ENCODE measurements at regions not wholly inside any gene's neighbourhood (a gene's known extent, or its start where the extent isn't known, plus 50 kb on each side); places are given as distances from the start of the nearest gene placed in this dataset.

DNA sequence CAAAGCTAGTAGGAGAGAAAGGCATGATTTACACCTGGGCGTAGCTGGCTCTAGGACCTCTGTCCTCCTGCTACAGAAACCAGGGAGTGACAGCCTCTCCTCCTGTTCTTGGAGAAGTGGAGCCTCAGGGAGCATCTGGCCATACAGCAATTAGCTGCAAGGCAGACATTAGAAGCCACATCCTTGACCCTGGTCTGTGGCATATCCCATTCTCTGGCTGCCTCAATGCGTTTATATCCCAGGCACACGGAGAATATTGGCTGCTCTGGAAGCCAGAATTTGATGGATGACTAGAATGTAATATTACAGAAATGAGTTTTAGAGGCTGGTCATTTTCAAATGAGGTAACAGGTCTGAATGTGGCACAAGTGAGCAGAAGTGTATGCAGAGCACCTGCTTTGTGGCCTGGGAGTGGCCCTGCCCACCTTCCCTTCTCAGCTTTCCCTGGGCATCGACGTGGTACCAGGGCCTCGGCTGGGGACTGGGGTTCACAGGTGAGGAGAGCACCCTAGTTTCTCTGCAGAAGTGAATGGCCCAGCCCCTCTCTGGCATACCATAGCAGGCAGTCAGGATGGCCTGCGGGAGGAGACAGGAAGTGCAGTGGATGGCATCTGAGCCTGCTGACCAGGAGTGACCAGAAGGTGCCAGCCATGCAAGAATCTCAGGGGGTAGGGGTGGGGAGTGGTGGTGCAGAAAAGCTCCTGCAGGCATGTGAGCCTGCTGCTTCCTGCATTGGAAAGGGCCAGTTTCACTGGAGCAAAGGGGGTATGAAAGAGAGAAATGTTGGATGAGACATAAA lies 367.2 kb upstream of the ZNF32 start:
- Mint-ChIP-seq H3K4me1 (ENCODE audit: low read depth) (peaks cover 2% of the 10 kb centered on the region), H3K27ac (no peak overlapping the region), H3K27me3 (no peaks in the 10 kb centered on the region), H3K36me3 (no peaks in the 10 kb centered on the region), H3K9me3 (ENCODE audit: low read depth) (no peaks in the 10 kb centered on the region), H3K4me3 (no peak overlapping the region)

DNA sequence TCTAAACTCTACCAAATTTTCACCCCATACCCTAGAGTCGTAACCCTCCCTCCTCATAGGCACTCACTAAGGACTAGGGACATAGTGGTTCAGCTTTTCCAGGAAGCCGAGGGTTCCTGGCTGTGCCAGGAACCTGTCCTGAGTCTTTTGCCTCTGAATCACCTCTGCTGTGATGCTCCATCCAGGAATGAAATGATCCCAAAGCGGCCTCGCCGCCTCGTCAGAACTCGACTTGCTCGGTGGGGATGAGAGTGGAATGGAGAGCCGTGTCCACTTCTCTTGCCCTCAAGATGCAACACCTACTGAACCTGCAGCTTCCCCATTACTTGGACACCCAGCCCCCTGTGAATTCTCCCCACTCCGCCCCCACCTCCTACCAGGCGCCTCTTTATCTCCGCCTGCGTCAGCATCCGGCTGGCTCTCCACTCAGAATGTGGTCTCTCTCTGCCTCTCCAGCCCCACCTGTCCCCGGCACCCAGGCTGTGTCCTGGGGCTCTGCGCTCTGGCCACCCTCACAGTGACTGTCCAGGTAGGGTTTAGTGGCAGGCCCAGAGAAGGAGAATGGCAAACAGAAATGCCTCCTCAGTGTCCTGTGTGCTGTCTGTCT lies 366.1 kb upstream of the ZNF32 start:
- H3K27ac Mint-ChIP-seq, result no peak overlapping the region

DNA sequence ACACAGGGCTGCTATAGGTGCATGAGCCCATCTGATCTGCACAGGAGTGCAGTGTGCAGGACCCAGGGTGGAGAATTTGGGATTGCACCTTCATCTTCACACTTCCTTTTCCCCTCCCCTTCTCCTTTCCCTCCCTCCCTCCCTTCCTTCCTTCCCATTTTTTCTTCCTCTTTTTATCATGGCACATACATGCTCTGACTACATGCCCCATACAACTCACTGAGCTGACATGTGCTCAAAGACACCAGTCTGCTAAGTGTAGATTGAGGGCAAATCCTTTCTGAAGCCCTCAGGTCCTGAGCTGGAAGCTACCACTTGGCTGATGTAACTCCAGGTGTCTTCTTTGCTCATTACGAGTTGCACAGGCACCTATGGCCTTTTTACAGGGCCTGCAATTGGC lies 365.3 kb upstream of the ZNF32 start:
- no peaks in the 10 kb centered on the region for H3K36me3 Mint-ChIP-seq
- no peak overlapping the region for H3K4me3 Mint-ChIP-seq
- H3K27ac Mint-ChIP-seq, result no peak overlapping the region
- no peaks in the 10 kb centered on the region for H3K9me3 Mint-ChIP-seq (ENCODE audit: low read depth)
- peaks cover 2% of the 10 kb centered on the region for H3K4me1 Mint-ChIP-seq (ENCODE audit: low read depth)
- no peaks in the 10 kb centered on the region for H3K27me3 Mint-ChIP-seq

More for the DNA sequence above, 366.1 kb upstream of the ZNF32 start:
- H3K9me3 Mint-ChIP-seq (ENCODE audit: low read depth), result no peaks in the 10 kb centered on the region
- no peak overlapping the region for H3K4me3 Mint-ChIP-seq
- no peaks in the 10 kb centered on the region for H3K27me3 Mint-ChIP-seq
- H3K4me1 Mint-ChIP-seq (ENCODE audit: low read depth), result peaks cover 2% of the 10 kb centered on the region
- H3K36me3 Mint-ChIP-seq, result no peaks in the 10 kb centered on the region

DNA sequence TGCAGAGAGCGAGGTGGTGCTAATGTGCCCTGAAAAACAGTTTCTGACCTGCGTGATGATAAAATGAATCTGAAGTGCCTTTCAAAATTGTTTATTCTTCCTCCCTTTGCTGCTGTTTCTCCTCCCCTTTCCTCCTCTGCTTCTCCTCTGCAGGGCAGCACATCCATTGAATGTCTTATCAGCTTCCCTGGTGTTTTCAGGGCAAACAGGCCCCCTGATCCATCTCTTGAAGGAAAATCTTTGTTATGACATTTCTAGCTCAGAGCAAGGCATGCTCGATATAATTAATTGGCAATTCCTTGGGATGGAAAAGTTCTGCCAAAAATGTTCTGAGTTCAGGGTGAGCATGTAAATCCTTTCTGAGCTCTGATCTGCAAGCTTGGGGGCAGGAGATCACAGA lies 364.2 kb upstream of the ZNF32 start:
- Mint-ChIP-seq H3K36me3 (no peaks in the 10 kb centered on the region), H3K27me3 (peaks cover 2% of the 10 kb centered on the region), H3K4me3 (no peak overlapping the region), H3K9me3 (ENCODE audit: low read depth) (no peaks in the 10 kb centered on the region), H3K27ac (peak overlapping the region; percentile 13), H3K4me1 (ENCODE audit: low read depth) (peaks cover 2% of the 10 kb centered on the region)

DNA sequence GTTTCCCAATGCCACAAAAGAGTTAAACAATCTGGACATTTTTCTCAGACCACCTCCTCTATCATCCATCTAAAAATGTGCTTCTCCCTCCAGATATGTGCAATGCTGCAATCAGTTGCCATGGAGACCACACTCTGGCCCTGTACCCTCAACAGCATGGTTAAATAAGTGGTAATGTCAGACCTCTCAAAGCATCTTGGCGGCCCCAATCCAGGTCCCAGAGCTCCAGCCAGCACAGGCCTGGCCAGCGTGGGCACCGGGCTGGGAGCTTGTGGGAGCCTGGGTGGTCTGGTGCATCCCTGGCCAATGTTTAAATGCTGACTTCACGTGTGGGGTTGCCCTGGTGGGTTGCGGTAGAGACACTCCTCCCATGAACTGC lies 362.9 kb upstream of the ZNF32 start:
- Mint-ChIP-seq H3K4me1 (ENCODE audit: low read depth) (peaks cover 2% of the 10 kb centered on the region), H3K27ac (no peak overlapping the region), H3K27me3 (peaks cover 5% of the 10 kb centered on the region), H3K9me3 (ENCODE audit: low read depth) (no peaks in the 10 kb centered on the region), H3K36me3 (no peaks in the 10 kb centered on the region), H3K4me3 (no peak overlapping the region)

DNA sequence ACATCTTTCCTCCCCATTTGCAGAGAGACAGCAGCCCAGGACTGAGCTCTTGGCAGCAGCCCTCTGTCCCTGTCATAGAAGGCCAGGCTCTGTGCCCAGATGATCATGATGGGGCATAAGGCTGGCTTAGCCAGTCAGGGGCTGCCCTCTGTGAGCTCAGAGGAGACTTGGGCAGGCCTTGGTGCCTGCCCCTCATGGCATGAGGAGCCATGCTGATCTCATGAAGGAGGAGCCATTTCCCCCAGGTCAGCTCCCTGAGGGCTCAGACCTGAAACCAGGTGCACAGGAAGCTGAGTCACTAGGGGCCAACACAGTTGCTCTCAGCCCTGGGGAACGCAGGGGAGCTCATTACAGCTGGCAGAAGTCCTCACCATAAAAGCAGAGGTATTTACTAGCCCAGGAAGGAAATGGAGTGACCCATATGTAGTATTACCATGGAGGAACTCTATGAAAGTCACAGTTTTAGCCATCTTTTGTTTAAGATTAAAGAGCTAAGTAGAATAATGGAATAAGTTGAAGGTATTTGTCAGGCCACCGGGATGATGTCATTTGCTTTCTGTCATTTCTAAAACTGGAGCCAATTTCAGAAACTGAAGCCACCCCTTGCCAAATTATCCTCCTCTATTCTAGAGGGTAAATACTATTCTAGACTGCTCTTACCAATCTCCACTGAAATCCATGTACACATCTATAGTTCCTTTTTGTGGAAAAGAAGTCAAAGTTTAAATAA lies 362.4 kb upstream of the ZNF32 start:
- Mint-ChIP-seq H3K27me3 (peaks cover 6% of the 10 kb centered on the region), H3K36me3 (no peaks in the 10 kb centered on the region), H3K4me1 (ENCODE audit: low read depth) (peaks cover 2% of the 10 kb centered on the region), H3K27ac (no peak overlapping the region), H3K4me3 (no peak overlapping the region), H3K9me3 (ENCODE audit: low read depth) (no peaks in the 10 kb centered on the region)

DNA sequence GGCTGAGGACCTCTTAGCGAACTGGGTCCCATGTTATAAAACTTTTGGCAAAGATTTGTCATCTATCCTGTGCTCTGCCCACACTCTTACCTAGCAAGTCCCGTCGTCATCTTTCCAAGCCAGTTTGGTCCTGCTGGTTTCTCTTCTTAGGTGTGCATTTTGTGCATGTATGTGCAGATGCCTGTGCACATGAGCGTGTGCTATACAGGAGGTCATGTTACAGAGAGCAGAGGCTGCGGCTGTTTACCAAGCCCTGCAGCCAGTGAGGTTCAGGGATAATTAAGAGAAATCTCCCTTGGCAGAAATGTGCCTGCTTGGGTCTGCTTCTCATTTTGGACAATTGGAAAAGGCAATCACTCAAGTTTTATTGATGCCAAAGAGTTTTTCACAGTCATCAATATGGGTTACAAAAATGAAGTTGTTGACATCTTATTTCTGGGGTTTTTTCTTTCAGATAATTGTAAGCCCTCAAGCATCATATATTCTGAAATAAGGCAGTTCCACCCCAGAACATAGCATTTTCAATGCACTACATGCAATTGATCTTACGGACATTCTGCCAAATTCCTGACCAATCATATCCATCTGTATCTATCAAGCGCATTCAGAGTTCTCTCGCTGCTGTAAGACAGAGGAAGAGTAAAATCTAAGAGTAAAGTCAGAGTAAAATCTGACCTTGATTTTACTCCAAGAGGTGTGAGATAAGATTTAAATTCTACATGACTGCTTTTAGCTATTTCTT lies 361.4 kb upstream of the ZNF32 start:
- Mint-ChIP-seq H3K9me3 (ENCODE audit: low read depth) (no peaks in the 10 kb centered on the region), H3K36me3 (no peaks in the 10 kb centered on the region), H3K27me3 (peaks cover 6% of the 10 kb centered on the region), H3K4me3 (no peak overlapping the region), H3K4me1 (ENCODE audit: low read depth) (peaks cover 2% of the 10 kb centered on the region), H3K27ac (no peak overlapping the region)

DNA sequence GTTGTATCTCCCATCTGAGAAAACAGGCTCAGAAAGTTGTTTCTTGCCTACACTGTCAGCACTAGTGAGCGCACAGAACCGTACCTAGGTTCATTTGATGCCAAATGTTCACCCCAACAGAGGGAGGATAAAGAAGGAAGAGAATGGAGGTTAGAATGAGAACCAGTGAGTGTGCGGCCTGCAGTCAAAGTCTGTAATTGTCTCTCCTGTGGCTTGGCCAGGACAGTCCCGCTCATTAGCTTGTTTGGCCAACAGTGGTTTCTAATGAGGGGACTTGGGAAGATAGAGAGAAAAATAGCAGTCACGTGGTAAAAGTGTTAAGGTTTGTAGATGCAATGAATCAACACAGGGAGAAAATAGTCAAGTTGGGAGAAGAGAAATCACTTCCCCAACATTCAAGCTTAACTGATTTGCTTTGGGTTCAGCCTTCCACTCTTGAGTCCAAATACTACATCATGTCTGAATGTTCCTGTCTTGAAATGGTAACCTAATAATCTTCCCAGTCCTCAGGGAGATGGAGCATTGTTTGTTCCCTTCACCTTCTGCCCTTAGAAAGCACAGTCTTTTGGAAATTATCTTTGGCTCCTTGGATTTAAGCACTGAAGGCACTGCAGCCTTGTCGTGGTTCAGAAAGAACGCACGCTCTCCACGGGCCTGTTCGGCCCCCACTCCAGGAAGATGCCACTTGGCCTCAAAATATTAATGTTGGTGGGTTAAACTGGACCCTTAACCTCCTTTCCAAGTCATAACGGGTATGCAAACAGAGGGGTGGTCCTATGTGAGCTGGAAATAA lies 360.4 kb upstream of the ZNF32 start:
- Mint-ChIP-seq H3K4me1 (ENCODE audit: low read depth) (peaks cover 2% of the 10 kb centered on the region), H3K27ac (no peak overlapping the region), H3K27me3 (peaks cover 6% of the 10 kb centered on the region), H3K4me3 (no peak overlapping the region), H3K9me3 (ENCODE audit: low read depth) (no peaks in the 10 kb centered on the region), H3K36me3 (no peaks in the 10 kb centered on the region)

DNA sequence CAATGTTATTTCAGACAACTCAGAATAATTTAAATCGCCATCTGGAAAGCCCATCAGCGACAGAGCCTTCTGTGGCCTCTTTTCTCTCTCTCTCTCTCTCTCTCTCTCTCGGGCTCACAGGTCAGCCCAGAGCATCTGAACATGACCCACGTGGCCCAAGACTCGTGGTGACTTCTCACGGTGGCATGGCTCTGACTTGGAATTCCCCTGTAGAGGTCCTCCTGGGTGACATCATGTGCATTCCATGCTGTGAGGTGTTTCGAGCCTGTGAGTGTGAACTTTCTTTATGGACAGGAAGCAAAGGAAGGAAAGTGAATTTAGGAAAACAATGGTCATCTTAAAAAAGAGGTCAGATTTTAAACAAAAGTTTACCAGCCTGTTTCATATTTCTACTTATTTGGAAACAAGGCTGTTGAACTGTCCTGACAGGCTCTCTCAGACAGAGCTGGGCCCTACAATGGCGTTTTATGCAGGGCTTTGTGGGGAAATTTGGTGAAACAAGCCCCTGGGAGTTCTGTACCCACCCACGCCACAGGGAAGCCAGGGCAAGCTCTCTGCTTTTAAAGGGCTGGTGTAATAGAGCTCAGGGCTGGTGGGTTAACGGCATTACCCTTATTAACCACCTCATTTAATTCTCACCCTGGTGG lies 359.7 kb upstream of the ZNF32 start:
- no peaks in the 10 kb centered on the region for H3K9me3 Mint-ChIP-seq (ENCODE audit: low read depth)
- H3K27ac Mint-ChIP-seq, result no peak overlapping the region
- peaks cover 2% of the 10 kb centered on the region for H3K4me1 Mint-ChIP-seq (ENCODE audit: low read depth)
- no peak overlapping the region for H3K4me3 Mint-ChIP-seq
- H3K36me3 Mint-ChIP-seq, result no peaks in the 10 kb centered on the region
- peaks cover 6% of the 10 kb centered on the region for H3K27me3 Mint-ChIP-seq

DNA sequence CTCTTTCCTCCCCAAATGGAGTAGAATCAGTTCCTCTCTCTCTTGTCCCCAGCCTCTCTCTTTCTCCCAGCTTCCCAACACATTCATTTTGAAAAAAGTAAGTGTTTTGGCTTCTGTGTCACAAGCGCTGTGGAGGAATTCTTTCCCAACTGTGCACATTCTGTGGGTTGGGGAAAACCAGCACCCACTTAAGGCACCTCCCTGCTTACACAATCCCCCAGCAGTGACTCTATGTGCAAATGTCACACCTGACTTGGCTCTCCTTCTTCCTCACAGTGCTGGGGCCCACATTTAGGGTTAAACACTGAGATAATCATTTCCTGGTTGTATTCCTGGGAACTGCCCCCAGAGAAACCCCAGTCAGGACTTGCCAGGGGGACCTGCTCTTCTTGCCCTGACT lies 358.1 kb upstream of the ZNF32 start:
- H3K27me3 Mint-ChIP-seq, result peaks cover 8% of the 10 kb centered on the region
- no peaks in the 10 kb centered on the region for H3K36me3 Mint-ChIP-seq
- no peak overlapping the region for H3K27ac Mint-ChIP-seq
- no peaks in the 10 kb centered on the region for H3K9me3 Mint-ChIP-seq (ENCODE audit: low read depth)
- no peak overlapping the region for H3K4me3 Mint-ChIP-seq
- peaks cover 2% of the 10 kb centered on the region for H3K4me1 Mint-ChIP-seq (ENCODE audit: low read depth)

DNA sequence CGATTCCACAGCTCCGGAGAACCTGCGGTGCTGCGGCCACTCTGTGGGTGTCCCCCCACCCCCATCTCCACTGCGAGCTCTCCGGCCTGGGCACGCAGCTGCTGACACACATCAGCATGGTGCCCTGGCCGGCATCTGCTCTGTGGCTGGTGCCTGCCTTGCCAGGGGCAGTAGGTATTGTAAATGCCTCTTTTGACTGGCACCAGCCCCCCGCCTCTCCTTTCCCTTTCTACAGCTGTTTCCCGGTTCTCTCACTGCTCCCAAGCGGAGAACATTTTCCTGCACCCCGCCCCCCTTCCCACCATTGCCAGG lies 357.1 kb upstream of the ZNF32 start:
- H3K4me3 Mint-ChIP-seq, result no peak overlapping the region
- H3K27ac Mint-ChIP-seq, result no peak overlapping the region
- H3K9me3 Mint-ChIP-seq (ENCODE audit: low read depth), result no peaks in the 10 kb centered on the region
- H3K27me3 Mint-ChIP-seq, result peaks cover 8% of the 10 kb centered on the region
- H3K36me3 Mint-ChIP-seq, result no peaks in the 10 kb centered on the region
- no peaks in the 10 kb centered on the region for H3K4me1 Mint-ChIP-seq (ENCODE audit: low read depth)

DNA sequence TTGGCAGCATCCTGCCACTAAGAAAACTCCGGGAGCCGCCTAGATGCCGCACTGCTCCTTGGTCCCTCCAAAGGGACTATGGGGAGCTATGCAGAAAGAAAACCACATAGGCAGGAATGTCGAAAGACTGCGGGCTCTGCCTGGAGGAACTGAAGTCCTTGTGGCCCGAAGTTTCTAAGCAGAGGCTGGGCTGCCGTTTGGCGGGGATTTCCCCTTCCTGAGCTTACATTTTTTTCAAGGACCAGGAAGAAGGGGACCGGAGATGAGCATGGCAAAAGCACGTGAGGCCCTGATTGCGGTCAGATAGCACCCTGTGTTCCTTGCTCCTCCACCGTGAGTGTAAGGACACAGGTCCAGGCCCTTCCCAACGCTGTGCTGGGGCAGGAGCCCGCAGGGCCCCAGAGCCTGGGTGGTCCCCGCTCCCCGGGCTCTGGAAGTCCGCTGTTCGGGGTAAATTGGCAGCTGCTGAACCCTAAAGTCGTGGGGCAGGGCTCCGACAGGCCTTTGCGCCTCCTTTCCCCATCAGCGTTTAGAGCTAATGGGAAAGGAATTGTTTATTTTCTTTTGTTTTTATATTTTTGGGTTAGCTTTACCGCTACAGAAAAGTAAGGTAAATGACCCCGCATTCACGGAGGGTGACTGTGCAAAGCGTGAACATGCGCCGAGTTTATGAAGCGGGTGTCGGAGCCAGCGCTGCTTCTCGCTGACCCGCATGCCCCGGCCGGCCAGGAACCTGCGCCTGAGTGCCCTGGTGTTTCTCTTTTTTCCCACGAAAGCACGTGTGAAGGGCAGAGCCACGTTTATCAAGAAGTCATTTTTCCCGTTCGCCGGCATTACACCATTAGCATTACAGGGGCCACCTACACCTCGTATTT lies 356.5 kb upstream of the ZNF32 start:
- Mint-ChIP-seq H3K27ac (no peak overlapping the region), H3K27me3 (peaks cover 8% of the 10 kb centered on the region), H3K9me3 (ENCODE audit: low read depth) (no peaks in the 10 kb centered on the region), H3K4me1 (ENCODE audit: low read depth) (no peaks in the 10 kb centered on the region), H3K36me3 (no peaks in the 10 kb centered on the region), H3K4me3 (no peak overlapping the region)

DNA sequence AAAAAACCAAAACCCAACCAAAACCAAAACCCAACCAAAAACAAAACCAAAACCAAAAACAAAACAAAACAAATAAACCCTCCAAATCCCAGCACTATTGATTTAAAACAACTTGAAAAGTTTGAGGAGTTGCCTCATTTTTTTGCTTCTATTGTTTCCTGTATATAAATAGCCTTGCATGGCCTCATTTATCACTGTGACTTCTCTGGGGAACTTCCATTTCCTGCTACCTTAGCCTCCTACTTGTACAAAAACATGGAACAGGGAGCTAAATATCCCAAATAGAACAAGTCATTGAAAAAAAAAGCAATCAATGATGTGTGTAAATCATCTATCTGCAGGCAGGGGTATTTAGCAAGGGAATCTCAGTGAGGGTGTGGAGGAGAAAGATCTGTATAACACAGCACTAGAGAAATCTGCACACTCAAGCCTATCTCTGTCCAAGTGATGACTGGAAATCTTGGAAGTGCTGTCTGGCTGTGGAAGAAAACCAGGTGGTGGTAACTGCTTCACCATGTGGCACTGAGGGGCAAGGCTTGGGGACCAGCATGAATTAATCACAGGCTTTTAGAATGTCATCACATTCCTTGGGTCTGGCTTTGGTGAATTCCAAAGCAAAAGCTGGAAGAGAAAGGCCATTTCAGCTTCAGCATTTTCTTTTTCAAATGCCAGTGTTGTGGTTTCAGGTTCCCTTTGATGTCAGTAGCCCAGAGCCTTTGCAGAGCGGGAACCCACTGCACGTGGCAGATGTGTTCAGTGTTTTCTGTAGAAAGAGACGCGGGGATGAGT lies 349.5 kb upstream of the ZNF32 start:
- H3K36me3 Mint-ChIP-seq, result no peaks in the 10 kb centered on the region
- peaks cover 5% of the 10 kb centered on the region for H3K27me3 Mint-ChIP-seq
- H3K27ac Mint-ChIP-seq, result no peak overlapping the region
- no peaks in the 10 kb centered on the region for H3K9me3 Mint-ChIP-seq (ENCODE audit: low read depth)
- H3K4me3 Mint-ChIP-seq, result no peak overlapping the region
- H3K4me1 Mint-ChIP-seq (ENCODE audit: low read depth), result no peaks in the 10 kb centered on the region

Data from activated naive CD8-positive, alpha-beta T cell (primary cell).